ENCODE measurements at regions not wholly inside any gene's neighbourhood (a gene's known extent, or its start where the extent isn't known, plus 50 kb on each side); places are given as distances from the start of the nearest gene placed in this dataset.

DNA sequence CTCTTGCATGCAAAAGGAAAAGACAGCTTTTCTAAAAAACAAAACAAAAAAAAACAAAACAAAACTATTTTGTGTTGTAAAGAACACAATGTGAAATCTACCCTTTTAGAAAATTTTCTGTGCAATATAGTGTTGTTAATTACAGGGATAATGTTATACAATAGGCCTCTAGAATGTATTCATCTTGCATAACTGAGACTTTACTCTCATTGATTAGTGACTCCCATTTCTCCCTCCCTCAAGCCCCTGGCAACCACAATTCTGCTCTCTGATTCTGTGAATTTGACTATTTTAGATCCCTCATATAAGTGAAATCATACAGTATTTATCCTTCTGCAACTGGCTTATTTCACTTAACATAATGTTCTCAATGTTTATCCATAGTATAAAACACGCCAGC lies 234.1 kb downstream of the TMEM161B start:
- Mint-ChIP-seq H3K4me1 (ENCODE audit: low read depth, unreplicated experiment) (no peaks in the 10 kb centered on the region), H3K27me3 (ENCODE audit: insufficient read depth, unreplicated experiment) (peaks cover 5% of the 10 kb centered on the region), H3K27ac (ENCODE audit: unreplicated experiment) (no peak overlapping the region), H3K36me3 (ENCODE audit: insufficient read depth, unreplicated experiment) (no peaks in the 10 kb centered on the region), H3K4me3 (ENCODE audit: unreplicated experiment) (no peak overlapping the region), H3K9me3 (ENCODE audit: unreplicated experiment) (no peaks in the 10 kb centered on the region)
- H3K4me3 ChIP-seq (ENCODE audit: low read depth, low read length): no peak overlapping the region
- no peaks in the 10 kb centered on the region for H3K36me3 ChIP-seq (ENCODE audit: control insufficient read depth, insufficient read depth, low read length)
- H3K27me3 ChIP-seq (replicated peaks; ENCODE audit: control insufficient read depth, insufficient read depth, low read length): no peaks in the 10 kb centered on the region
- intact Hi-C loops (cut with micrococcal nuclease; ENCODE audit: unreplicated experiment): no loop called here
- H3K9me3 ChIP-seq: no peaks in the 10 kb centered on the region
- ChIA-PET CTCF (no interaction called here), POLR2A (no interaction called here)
- TF ChIP-seq, protein P1, sequence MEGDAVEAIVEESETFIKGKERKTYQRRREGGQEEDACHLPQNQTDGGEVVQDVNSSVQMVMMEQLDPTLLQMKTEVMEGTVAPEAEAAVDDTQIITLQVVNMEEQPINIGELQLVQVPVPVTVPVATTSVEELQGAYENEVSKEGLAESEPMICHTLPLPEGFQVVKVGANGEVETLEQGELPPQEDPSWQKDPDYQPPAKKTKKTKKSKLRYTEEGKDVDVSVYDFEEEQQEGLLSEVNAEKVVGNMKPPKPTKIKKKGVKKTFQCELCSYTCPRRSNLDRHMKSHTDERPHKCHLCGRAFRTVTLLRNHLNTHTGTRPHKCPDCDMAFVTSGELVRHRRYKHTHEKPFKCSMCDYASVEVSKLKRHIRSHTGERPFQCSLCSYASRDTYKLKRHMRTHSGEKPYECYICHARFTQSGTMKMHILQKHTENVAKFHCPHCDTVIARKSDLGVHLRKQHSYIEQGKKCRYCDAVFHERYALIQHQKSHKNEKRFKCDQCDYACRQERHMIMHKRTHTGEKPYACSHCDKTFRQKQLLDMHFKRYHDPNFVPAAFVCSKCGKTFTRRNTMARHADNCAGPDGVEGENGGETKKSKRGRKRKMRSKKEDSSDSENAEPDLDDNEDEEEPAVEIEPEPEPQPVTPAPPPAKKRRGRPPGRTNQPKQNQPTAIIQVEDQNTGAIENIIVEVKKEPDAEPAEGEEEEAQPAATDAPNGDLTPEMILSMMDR (IDR thresholded peaks at IDR 0.05; ENCODE audit: insufficient read depth in 1 of 2, low read depth in 1 of 2, low read length in 1 of 2, severe bottlenecking in 1 of 2, unreplicated experiment in 1 of 2): no peak
- no TSS peak for BruUV-seq (replicated peaks)
- no peak for DNase-seq
- no peaks in the 10 kb centered on the region for H3K4me1 ChIP-seq

DNA sequence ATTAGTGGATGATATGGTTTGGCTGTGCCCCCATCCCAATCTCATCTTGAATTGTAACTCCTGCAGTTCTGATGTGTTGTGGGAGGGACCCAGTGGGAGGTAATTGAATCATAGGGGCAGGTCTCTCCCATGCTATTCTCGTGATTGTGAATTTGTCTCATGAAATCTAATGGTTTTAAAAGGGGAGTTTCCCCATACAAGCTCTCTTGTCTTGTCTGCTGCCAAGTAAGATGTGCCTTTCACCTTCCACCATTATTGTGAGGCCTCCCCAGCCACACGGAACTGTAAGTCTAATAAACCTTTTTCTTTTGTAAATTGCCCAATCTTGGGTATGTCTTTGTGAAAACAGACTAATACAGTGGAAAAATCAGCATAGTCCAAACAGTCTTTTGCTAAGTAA lies 235.5 kb downstream of the TMEM161B start:
- CTCF ChIA-PET: no interaction called here
- H3K9me3 ChIP-seq: no peaks in the 10 kb centered on the region
- no peaks in the 10 kb centered on the region for H3K27me3 ChIP-seq (replicated peaks; ENCODE audit: control insufficient read depth, insufficient read depth, low read length)
- no peaks in the 10 kb centered on the region for H3K36me3 ChIP-seq (ENCODE audit: control insufficient read depth, insufficient read depth, low read length)
- TF ChIP-seq, protein P1 (IDR thresholded peaks at IDR 0.05; ENCODE audit: insufficient read depth in 1 of 2, low read depth in 1 of 2, low read length in 1 of 2, severe bottlenecking in 1 of 2, unreplicated experiment in 1 of 2): no peak
- intact Hi-C loops (cut with micrococcal nuclease; ENCODE audit: unreplicated experiment): no loop called here
- no TSS peak for BruUV-seq (replicated peaks)
- Mint-ChIP-seq H3K4me1 (ENCODE audit: low read depth, unreplicated experiment) (no peaks in the 10 kb centered on the region), H3K27me3 (ENCODE audit: insufficient read depth, unreplicated experiment) (peaks cover 8% of the 10 kb centered on the region), H3K4me3 (ENCODE audit: unreplicated experiment) (no peak overlapping the region), H3K27ac (ENCODE audit: unreplicated experiment) (no peak overlapping the region), H3K36me3 (ENCODE audit: insufficient read depth, unreplicated experiment) (no peaks in the 10 kb centered on the region), H3K9me3 (ENCODE audit: unreplicated experiment) (no peaks in the 10 kb centered on the region)
- H3K4me1 ChIP-seq: no peaks in the 10 kb centered on the region
- no peak for DNase-seq
- POLR2A ChIA-PET: no interaction called here
- H3K4me3 ChIP-seq (ENCODE audit: low read depth, low read length): no peak overlapping the region

DNA sequence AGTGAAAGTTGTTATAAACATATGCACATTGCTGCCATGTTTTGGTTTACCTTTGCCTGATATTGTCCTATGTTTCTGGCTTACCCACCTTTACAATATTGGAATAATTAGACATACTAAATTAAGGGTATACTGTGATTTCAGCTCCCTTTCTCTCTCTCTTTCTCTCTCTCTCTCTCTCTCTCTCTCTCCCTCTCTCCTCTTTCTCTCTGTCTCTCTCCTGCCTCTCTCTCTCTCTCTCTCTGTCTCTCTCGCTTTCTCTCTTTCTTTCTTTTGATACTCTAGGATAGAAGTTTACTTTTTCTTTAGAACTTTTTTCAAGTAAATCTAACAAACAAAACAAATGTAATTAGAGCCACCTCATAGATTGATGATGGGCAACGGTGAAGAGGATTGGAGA lies 239.6 kb downstream of the TMEM161B start:
- Mint-ChIP-seq H3K36me3 (ENCODE audit: insufficient read depth, unreplicated experiment) (no peaks in the 10 kb centered on the region), H3K9me3 (ENCODE audit: unreplicated experiment) (no peaks in the 10 kb centered on the region), H3K27me3 (ENCODE audit: insufficient read depth, unreplicated experiment) (peaks cover 8% of the 10 kb centered on the region), H3K4me3 (ENCODE audit: unreplicated experiment) (no peak overlapping the region), H3K4me1 (ENCODE audit: low read depth, unreplicated experiment) (no peaks in the 10 kb centered on the region), H3K27ac (ENCODE audit: unreplicated experiment) (no peak overlapping the region)
- BruUV-seq (replicated peaks): no TSS peak
- POLR2A ChIA-PET: no interaction called here
- no peaks in the 10 kb centered on the region for H3K27me3 ChIP-seq (replicated peaks; ENCODE audit: control insufficient read depth, insufficient read depth, low read length)
- no peaks in the 10 kb centered on the region for H3K4me1 ChIP-seq
- CTCF ChIA-PET: no interaction called here
- no peaks in the 10 kb centered on the region for H3K36me3 ChIP-seq (ENCODE audit: control insufficient read depth, insufficient read depth, low read length)
- H3K9me3 ChIP-seq: no peaks in the 10 kb centered on the region
- TF ChIP-seq, protein P1 (IDR thresholded peaks at IDR 0.05; ENCODE audit: insufficient read depth in 1 of 2, low read depth in 1 of 2, low read length in 1 of 2, severe bottlenecking in 1 of 2, unreplicated experiment in 1 of 2): no peak
- DNase-seq: no peak
- intact Hi-C loops (cut with micrococcal nuclease; ENCODE audit: unreplicated experiment): no loop called here
- no peak overlapping the region for H3K4me3 ChIP-seq (ENCODE audit: low read depth, low read length)
